H1 (cell line): ENCODE measurements at regions not wholly inside any gene's neighbourhood (a gene's known extent, or its start where the extent isn't known, plus 50 kb on each side); places are given as distances from the start of the nearest gene placed in this dataset.

Experiments
- CTCF ChIA-PET: fragments of 300-600 bp; sonication (Branson Sonifier 250); formaldehyde crosslinking; loops from one replicate; lab custom pipeline; 2021; ENCODE audit not compliant: partially characterized antibody; lab: Charles Lee
- POLR2A ChIA-PET: fragments of 300-600 bp; sonication (Branson Sonifier 250); formaldehyde crosslinking; loops from one replicate; lab custom pipeline; 2021; ENCODE audit warnings: inconsistent platforms; ENCODE audit not compliant: partially characterized antibody; lab: Charles Lee
- DNase-seq, 2 experiments: peaks; one replicate each; pipeline versions ENCODE4 v3.0.0 to v3.0.0-alpha.2; 2010 to 2022; ENCODE audit warnings: low spot score in 2 of 2, low read depth in 1 of 2, mixed read lengths in 1 of 2
- FAIRE-seq: peaks from 2 replicates; lab custom pipeline; 2011; peaks lifted over from hg19 to GRCh38; lab: Jason Lieb, UNC
- H2AFZ ChIP-seq: 2 replicates; pipeline ENCODE4 v1.8.1; 2012; ENCODE audit warnings: low read length, inconsistent platforms
- H2AK5ac ChIP-seq: 2 replicates; pipeline ENCODE4 v1.6.1; 2013; ENCODE audit warnings: low read depth, low read length
- H2BK120ac ChIP-seq: replicated peaks from 2 replicates; pipeline ENCODE3; 2013; ENCODE audit warnings: low read depth, low read length, inconsistent platforms
- H2BK12ac ChIP-seq: 2 replicates; pipeline ENCODE4 v1.6.1; 2013; ENCODE audit warnings: low read depth, low read length
- H2BK15ac ChIP-seq: 2 replicates; pipeline ENCODE4 v1.6.1; 2013; ENCODE audit warnings: low read length
- H2BK20ac ChIP-seq: 2 replicates; pipeline ENCODE4 v1.6.1; 2013; ENCODE audit warnings: low read length
- H2BK5ac ChIP-seq: 2 replicates; pipeline ENCODE4 v1.6.1; 2013; ENCODE audit warnings: low read depth, low read length
- H3K14ac ChIP-seq: 2 replicates; pipeline ENCODE4 v1.6.1; 2013; ENCODE audit warnings: inconsistent platforms; ENCODE audit not compliant: insufficient read length
- H3K18ac ChIP-seq: 2 replicates; pipeline ENCODE4 v1.6.1; 2013; ENCODE audit warnings: low read length; ENCODE audit errors: extremely low read depth
- H3K23ac ChIP-seq: 2 replicates; pipeline ENCODE4 v1.6.1; 2013; ENCODE audit warnings: inconsistent platforms; ENCODE audit not compliant: insufficient read length
- H3K23me2 ChIP-seq: 2 replicates; pipeline ENCODE4 v1.6.1; 2013; ENCODE audit warnings: low read depth, low read length
- H3K27ac ChIP-seq: 2 replicates; pipeline ENCODE4 v1.6.1; 2011; ENCODE audit warnings: low read depth, low read length, inconsistent platforms
- H3K27me3 ChIP-seq, 4 experiments: replicated peaks in 1 of 4; 1 replicate in 1 of 4; 2 replicates in 3 of 4; pipeline versions ENCODE4 v1.6.1 to v1.8.1; 2011 to 2013; ENCODE audit warnings: low read length in 3 of 4, mild to moderate bottlenecking in 3 of 4, inconsistent platforms in 2 of 4, mixed read lengths in 2 of 4, moderate library complexity in 1 of 4; ENCODE audit not compliant: control insufficient read depth in 3 of 4, insufficient read depth in 3 of 4; ENCODE audit errors: extremely low read depth in 1 of 4
- H3K36me3 ChIP-seq, 4 experiments: 2 replicates each; pipeline versions ENCODE4 v1.6.1 to v1.8.1; 2011 to 2013; ENCODE audit warnings: mild to moderate bottlenecking in 4 of 4, low read length in 3 of 4, moderate library complexity in 2 of 4, control low read depth in 1 of 4, inconsistent platforms in 1 of 4; ENCODE audit not compliant: insufficient read depth in 4 of 4, control insufficient read depth in 2 of 4
- H3K4ac ChIP-seq: replicated peaks from 2 replicates; pipeline ENCODE3; 2013; ENCODE audit warnings: low read length, low read depth, mixed read lengths, inconsistent platforms; ENCODE audit not compliant: insufficient read length
- H3K4me1 ChIP-seq, 4 experiments: replicated peaks in 1 of 4; 1 replicate in 1 of 4; 2 replicates in 3 of 4; pipeline versions ENCODE4 v1.6.1 to v1.8.1; 2011 to 2013; ENCODE audit warnings: low read length in 3 of 4, inconsistent platforms in 2 of 4, mixed read lengths in 1 of 4; ENCODE audit not compliant: insufficient read depth in 4 of 4, control insufficient read depth in 3 of 4
- H3K4me2 ChIP-seq, 2 experiments: 2 replicates each; pipeline versions ENCODE4 v1.6.1 to v1.8.1; 2011 to 2013; ENCODE audit warnings: low read depth in 2 of 2, low read length in 2 of 2, control low read depth in 1 of 2, inconsistent platforms in 1 of 2, mild to moderate bottlenecking in 1 of 2; ENCODE audit not compliant: insufficient read depth in 1 of 2
- H3K4me3 ChIP-seq, 4 experiments: fragments of 200-600, 300-600 bp in 1 of 4; sonication (generic), shearing (Covaris generic), sonication (Bioruptor Twin) in 1 of 4; 2 replicates each; pipeline versions ENCODE4 v1.5.1 to v1.8.1; 2011 to 2016; ENCODE audit warnings: low read length in 4 of 4, low read depth in 3 of 4, control low read depth in 2 of 4, inconsistent platforms in 2 of 4, mild to moderate bottlenecking in 2 of 4, mixed read lengths in 1 of 4, moderate library complexity in 1 of 4; ENCODE audit not compliant: insufficient read depth in 2 of 4; ENCODE audit errors: extremely low read depth in 1 of 4
- H3K56ac ChIP-seq: replicated peaks from 2 replicates; pipeline ENCODE3; 2013; ENCODE audit warnings: low read depth, mild to moderate bottlenecking, mixed read lengths, low read length, inconsistent platforms; ENCODE audit not compliant: insufficient read length
- H3K79me1 ChIP-seq: 2 replicates; pipeline ENCODE4 v1.6.1; 2013; ENCODE audit warnings: low read depth, low read length, control low read depth
- H3K79me2 ChIP-seq, 2 experiments: 2 replicates each; pipeline versions ENCODE4 v1.6.1 to v1.8.1; 2012 to 2013; ENCODE audit warnings: low read length in 2 of 2, mild to moderate bottlenecking in 2 of 2, inconsistent platforms in 1 of 2; ENCODE audit not compliant: insufficient read depth in 2 of 2, control insufficient read depth in 1 of 2
- H3K9ac ChIP-seq, 4 experiments: replicated peaks in 1 of 4; 1 replicate in 1 of 4; 2 replicates in 3 of 4; pipeline versions ENCODE4 v1.6.1 to v1.8.1; 2011 to 2013; ENCODE audit warnings: low read depth in 3 of 4, low read length in 3 of 4, control low read depth in 2 of 4, mild to moderate bottlenecking in 2 of 4, moderate library complexity in 2 of 4, inconsistent platforms in 1 of 4; ENCODE audit errors: extremely low read depth in 1 of 4
- H3K9me3 ChIP-seq, 2 experiments: 2 replicates each; pipeline versions ENCODE4 v1.6.1 to v1.8.1; 2012 to 2013; ENCODE audit warnings: mild to moderate bottlenecking in 2 of 2, moderate library complexity in 2 of 2, control low read depth in 1 of 2, inconsistent platforms in 1 of 2, low read depth in 1 of 2, low read length in 1 of 2, mixed read lengths in 1 of 2; ENCODE audit not compliant: insufficient read depth in 2 of 2
- H4K20me1 ChIP-seq, 2 experiments: replicated peaks in 1 of 2; 2 replicates each; pipeline versions ENCODE3 to v1.8.1; 2011 to 2013; ENCODE audit warnings: inconsistent platforms in 2 of 2, low read length in 2 of 2, mild to moderate bottlenecking in 1 of 2; ENCODE audit not compliant: insufficient read depth in 2 of 2, control insufficient read depth in 1 of 2
- H4K5ac ChIP-seq: 2 replicates; pipeline ENCODE4 v1.6.1; 2013; ENCODE audit warnings: low read length, low read depth, mixed read lengths, inconsistent platforms; ENCODE audit not compliant: insufficient read length
- H4K8ac ChIP-seq: 2 replicates; pipeline ENCODE4 v1.8.0; 2013; ENCODE audit warnings: mild to moderate bottlenecking, moderate library complexity, low read length, inconsistent platforms; ENCODE audit not compliant: insufficient read depth; ENCODE audit errors: extremely low read depth
- H4K91ac ChIP-seq: replicated peaks from 2 replicates; pipeline ENCODE3; 2013; ENCODE audit warnings: low read length, mixed read lengths, inconsistent platforms; ENCODE audit not compliant: insufficient read length
- ATF3 ChIP-seq: IDR thresholded peaks from 2 replicates; pipeline ENCODE4 v1.6.1; 2011; ENCODE audit warnings: low read depth, mild to moderate bottlenecking, low read length; ENCODE audit not compliant: insufficient read depth
- CBX8 ChIP-seq: fragments of 300-800, 300-1000 bp; sonication (generic); IDR thresholded peaks from 2 replicates; pipeline ENCODE4 v1.7.1; 2016; ENCODE audit warnings: low read depth, low read length, borderline replicate concordance
- CEBPB ChIP-seq: IDR thresholded peaks from 2 replicates; pipeline ENCODE4 v1.6.1; 2012; ENCODE audit warnings: low read depth, low read length
- JUN ChIP-seq: IDR thresholded peaks from 2 replicates; pipeline ENCODE4 v1.6.1; 2011; ENCODE audit warnings: low read depth, mild to moderate bottlenecking, improper control_type of control experiment, low read length
- JUND ChIP-seq: IDR thresholded peaks from 2 replicates; pipeline ENCODE4 v1.6.1; 2011; ENCODE audit warnings: mild to moderate bottlenecking, improper control_type of control experiment, low read length
- KDM4A ChIP-seq: IDR thresholded peaks from one replicate; pipeline ENCODE4 v1.7.1; 2012; ENCODE audit warnings: low read depth, mild to moderate bottlenecking, moderate library complexity, low read length, inconsistent platforms; ENCODE audit not compliant: severe bottlenecking
- MAFK ChIP-seq: IDR thresholded peaks from 2 replicates; pipeline ENCODE4 v1.6.1; 2012; ENCODE audit warnings: low read depth, mild to moderate bottlenecking, improper control_type of control experiment, low read length
- PHF8 ChIP-seq: fragments of 200-600 bp; sonication (generic); conservative IDR thresholded peaks from 2 replicates; pipeline ENCODE4 v1.7.1; 2012; ENCODE audit warnings: low read depth, mild to moderate bottlenecking, inconsistent platforms, low read length, moderate library complexity
- POLR2AphosphoS5 ChIP-seq: IDR thresholded peaks from 2 replicates; pipeline ENCODE4 v1.6.1; 2011; ENCODE audit warnings: low read depth, low read length
- SIRT6 ChIP-seq: IDR thresholded peaks from one replicate; pipeline ENCODE4 v1.7.1; 2012; ENCODE audit warnings: low read length, inconsistent platforms
- SP2 ChIP-seq: IDR thresholded peaks from 2 replicates; pipeline ENCODE4 v1.6.1; 2012; ENCODE audit warnings: mild to moderate bottlenecking, low read length, inconsistent platforms
- TCF12 ChIP-seq: IDR thresholded peaks from 2 replicates; pipeline ENCODE4 v1.6.1; 2011; ENCODE audit warnings: low read depth, mild to moderate bottlenecking, low read length
- TEAD4 ChIP-seq: IDR thresholded peaks from 2 replicates; pipeline ENCODE4 v1.6.1; 2012; ENCODE audit warnings: low read depth, low read length, inconsistent platforms, mixed read lengths
- WGBS, 2 experiments: shearing (Covaris generic) in 1 of 2; methylation state at CpG; one replicate each; pipeline versions ENCODE4 v1.1.6 to v1.1.7; 2013 to 2015; ENCODE audit warnings: low lambda C conversion rate in 2 of 2, mixed read lengths in 2 of 2, inconsistent platforms in 1 of 2, low coverage in 1 of 2, missing lambda C conversion rate in 1 of 2; ENCODE audit not compliant: insufficient replicate concordance in 2 of 2, insufficient coverage in 1 of 2, insufficient read length in 1 of 2; ENCODE audit errors: extremely low coverage in 1 of 2, missing lambda C conversion rate in 1 of 2; 5-methylcytosine and 5-hydroxymethylcytosine counted together

DNA sequence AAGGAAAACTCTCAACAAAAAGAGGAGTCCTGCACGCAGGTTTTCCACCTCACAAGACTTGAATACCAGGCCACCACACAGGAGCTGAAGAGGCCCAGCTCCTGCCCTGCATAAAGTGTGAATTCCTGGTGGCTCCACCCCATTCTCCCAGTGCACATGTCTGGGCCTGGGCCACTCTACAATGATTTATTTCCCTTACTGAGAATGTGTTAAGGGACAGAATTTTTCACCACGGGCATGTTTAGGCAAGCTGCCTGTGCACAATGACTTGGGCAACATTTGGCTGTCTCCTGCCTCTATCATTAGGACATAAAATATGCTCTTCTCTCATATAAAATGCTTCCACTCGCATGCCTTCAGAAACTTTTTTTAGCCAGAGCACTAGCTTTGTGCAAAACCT is 197.1 kb downstream of the SLC7A11 start:
- Histone ChIP-seq H2BK20ac (no peak overlapping the region), H3K79me2 (no peaks in the 10 kb centered on the region; a peak in 1 of 4 replicates), H2AFZ (no peak overlapping the region), H3K18ac (no peak overlapping the region), H3K27me3 (no peaks in the 10 kb centered on the region), H2BK15ac (no peak overlapping the region), H3K4ac (no peak overlapping the region), H4K91ac (no peak overlapping the region), H2BK12ac (no peak overlapping the region), H3K4me2 (no peak overlapping the region), H3K27ac (no peak overlapping the region), H4K8ac (no peak overlapping the region), H3K4me1 (peaks cover 0 to 6% (median 5%) of the 10 kb centered on the region in 4 experiments; a peak in 5 of 7 replicates), H2BK5ac (no peak overlapping the region), H3K9ac (no peak overlapping the region), H2AK5ac (no peak overlapping the region), H3K14ac (no peak overlapping the region), H3K23ac (no peak overlapping the region), H3K79me1 (no peaks in the 10 kb centered on the region), H4K5ac (no peak overlapping the region), H3K4me3 (no peak overlapping the region), H2BK120ac (no peak overlapping the region), H3K36me3 (no peaks in the 10 kb centered on the region), H4K20me1 (no peaks in the 10 kb centered on the region), H3K23me2 (peaks cover 2% of the 10 kb centered on the region; the same call in 1 of the 2 replicates), H3K56ac (no peak overlapping the region), H3K9me3 (no peaks in the 10 kb centered on the region)
- no peak for FAIRE-seq
- no CpG with 5 or more reads among the region's 3 CpGs for WGBS, 2 experiments
- POLR2A ChIA-PET: no interaction called here
- no peak for DNase-seq
- CTCF ChIA-PET: interaction anchor here (0.6 kb wide), 1 partner anchor 135 kb away, joined by 3 read pairs; no protein-coding TSS in a partner anchor
- TF ChIP-seq JUN (no peak), SP2 (no peak), JUND (no peak), KDM4A (no peak), POLR2AphosphoS5 (no peak), CEBPB (no peak), PHF8 (no peak), TCF12 (no peak), TEAD4 (no peak), MAFK (no peak), ATF3 (no peak), SIRT6 (no peak), CBX8 (no peak)
